Kidney tubule cell (primary cell): ENCODE measurements at regions not wholly inside any gene's neighbourhood (a gene's known extent, or its start where the extent isn't known, plus 50 kb on each side); places are given as distances from the start of the nearest gene placed in this dataset.

Source experiments
- DNase-seq: peaks from one replicate; pipeline ENCODE4 v3.0.0-alpha.2; 2018; ENCODE audit warnings: low spot score

DNA sequence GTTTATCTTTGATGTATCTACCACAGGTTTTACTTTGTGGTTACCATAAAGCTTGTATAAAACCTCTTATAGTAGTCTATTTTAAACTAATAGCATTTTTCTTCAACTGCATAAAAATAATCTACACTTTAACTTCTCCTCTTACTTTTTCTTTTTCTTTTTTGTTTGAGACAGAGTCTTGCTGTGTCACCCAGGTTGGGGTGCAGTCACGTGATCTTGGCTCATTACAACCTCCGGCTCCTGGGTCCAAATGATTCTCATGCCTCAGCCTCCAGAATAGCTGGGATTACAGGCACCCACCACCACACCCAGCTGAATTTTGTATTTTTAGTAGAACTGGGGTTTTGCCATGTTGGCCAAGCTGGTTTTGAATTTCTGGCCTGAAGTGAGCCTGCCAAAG lies 53.4 kb upstream of the ZKSCAN2 start:
- DNase-seq: no peak
